Glomerular visceral epithelial cell (primary cell): ENCODE measurements at regions not wholly inside any gene's neighbourhood (a gene's known extent, or its start where the extent isn't known, plus 50 kb on each side); places are given as distances from the start of the nearest gene placed in this dataset.
A peak's percentile ranks its signal among the peaks of the same experiment; 100 is the strongest.

Source experiments
- DNase-seq: peaks from one replicate; pipeline ENCODE4 v3.0.0-alpha.2; 2016; ENCODE audit errors: extremely low spot score

- DNase-seq: no peak
These were observed 222.6 kb upstream of the SPRED2 start for GRCh38 chr2:65655000-65655399.

- no peak for DNase-seq
These were observed 222.1 kb upstream of the SPRED2 start for GRCh38 chr2:65654496-65654895.

GRCh38 chr2:65652066-65652465 is 219.7 kb upstream of the SPRED2 start:
- no peak for DNase-seq

- DNase-seq: no peak
These were observed 217.6 kb upstream of the SPRED2 start for GRCh38 chr2:65649811-65650589.

GRCh38 chr2:65647249-65647842 is 214.9 kb upstream of the SPRED2 start:
- no peak for DNase-seq

- DNase-seq: no peak
These were observed 208.3 kb upstream of the SPRED2 start for GRCh38 chr2:65640793-65641103.

GRCh38 chr2:65639156-65639864 is 206.9 kb upstream of the SPRED2 start:
- DNase-seq: peak; percentile 33

- DNase-seq: no peak
These were observed 206.0 kb upstream of the SPRED2 start for GRCh38 chr2:65638443-65638842.

- DNase-seq: no peak
These were observed 204.5 kb upstream of the SPRED2 start for GRCh38 chr2:65636813-65637483.

- no peak for DNase-seq
These were observed 203.6 kb upstream of the SPRED2 start for GRCh38 chr2:65636024-65636423.

- DNase-seq: no peak
These were observed 201.9 kb upstream of the SPRED2 start for GRCh38 chr2:65634304-65634703.

- DNase-seq: no peak
These were observed 198.2 kb upstream of the SPRED2 start for GRCh38 chr2:65630643-65631042.

GRCh38 chr2:65628156-65628555 is 195.8 kb upstream of the SPRED2 start:
- DNase-seq: no peak

GRCh38 chr2:65626831-65627230 is 194.4 kb upstream of the SPRED2 start:
- no peak for DNase-seq

GRCh38 chr2:65625982-65626381 is 193.6 kb upstream of the SPRED2 start:
- no peak for DNase-seq

GRCh38 chr2:65622951-65623535 is 190.6 kb upstream of the SPRED2 start:
- no peak for DNase-seq

- no peak for DNase-seq
These were observed 190.1 kb upstream of the SPRED2 start for GRCh38 chr2:65622499-65622898.

GRCh38 chr2:65620524-65620923 is 188.1 kb upstream of the SPRED2 start:
- no peak for DNase-seq

GRCh38 chr2:65620026-65620425 is 187.6 kb upstream of the SPRED2 start:
- DNase-seq: no peak

GRCh38 chr2:65615602-65616001 is 183.2 kb upstream of the SPRED2 start:
- DNase-seq: no peak

- DNase-seq: no peak
These were observed 181.7 kb upstream of the SPRED2 start for GRCh38 chr2:65613968-65614555.

- DNase-seq: no peak
These were observed 179.1 kb upstream of the SPRED2 start for GRCh38 chr2:65611488-65611887.
